Endothelial cell (in vitro differentiated cells): ENCODE measurements at regions not wholly inside any gene's neighbourhood (a gene's known extent, or its start where the extent isn't known, plus 50 kb on each side); places are given as distances from the start of the nearest gene placed in this dataset.

Experiments used
- DNase-seq: peaks from one replicate; pipeline ENCODE4 v3.0.0; 2021; ENCODE audit warnings: low spot score
- H3K27ac Mint-ChIP-seq: one replicate; pipeline ENCODE4 v1.8.0; 2021; ENCODE audit warnings: mixed read lengths, inconsistent platforms; ENCODE audit not compliant: unreplicated experiment
- H3K27me3 Mint-ChIP-seq: one replicate; pipeline ENCODE4 v1.8.0; 2021; ENCODE audit warnings: mild to moderate bottlenecking, moderate library complexity, mixed read lengths, inconsistent platforms; ENCODE audit not compliant: unreplicated experiment
- H3K36me3 Mint-ChIP-seq: one replicate; pipeline ENCODE4 v1.8.0; 2021; ENCODE audit warnings: mild to moderate bottlenecking, low read depth, mixed read lengths, inconsistent platforms; ENCODE audit not compliant: unreplicated experiment
- H3K4me1 Mint-ChIP-seq: one replicate; pipeline ENCODE4 v1.8.0; 2021; ENCODE audit warnings: mild to moderate bottlenecking, mixed read lengths, inconsistent platforms; ENCODE audit not compliant: unreplicated experiment
- H3K4me3 Mint-ChIP-seq: one replicate; pipeline ENCODE4 v1.8.0; 2021; ENCODE audit warnings: mild to moderate bottlenecking, mixed read lengths, inconsistent platforms; ENCODE audit not compliant: unreplicated experiment
- H3K9me3 Mint-ChIP-seq: one replicate; pipeline ENCODE4 v1.8.0; 2021; ENCODE audit warnings: mixed read lengths, inconsistent platforms; ENCODE audit not compliant: unreplicated experiment
- CTCF ChIP-seq: fragments of 200-600 bp; sonication (generic); IDR thresholded peaks from one replicate; pipeline ENCODE4 v1.5.0; 2021; ENCODE audit warnings: antibody characterized with exemption; ENCODE audit not compliant: unreplicated experiment

GRCh38 chr6:168184701-168185100, 105.7 kb upstream of the FRMD1 start:
- H3K36me3 Mint-ChIP-seq, result no peaks in the 10 kb centered on the region
- DNase-seq, result no peak
- peaks cover 4% of the 10 kb centered on the region for H3K27me3 Mint-ChIP-seq
- H3K4me1 Mint-ChIP-seq, result no peaks in the 10 kb centered on the region
- H3K9me3 Mint-ChIP-seq, result no peaks in the 10 kb centered on the region
- TF ChIP-seq CTCF, result no peak
- H3K27ac Mint-ChIP-seq, result no peak overlapping the region
- H3K4me3 Mint-ChIP-seq, result no peak overlapping the region

GRCh38 chr6:168183613-168183970, 104.6 kb upstream of the FRMD1 start:
- no peaks in the 10 kb centered on the region for H3K4me1 Mint-ChIP-seq
- no peak for TF ChIP-seq CTCF
- DNase-seq, result no peak
- H3K27ac Mint-ChIP-seq, result no peak overlapping the region
- no peak overlapping the region for H3K4me3 Mint-ChIP-seq
- no peaks in the 10 kb centered on the region for H3K9me3 Mint-ChIP-seq
- peaks cover 4% of the 10 kb centered on the region for H3K27me3 Mint-ChIP-seq
- H3K36me3 Mint-ChIP-seq, result no peaks in the 10 kb centered on the region

GRCh38 chr6:168182908-168183612, 104.0 kb upstream of the FRMD1 start:
- Mint-ChIP-seq H3K4me1 (no peaks in the 10 kb centered on the region), H3K36me3 (no peaks in the 10 kb centered on the region), H3K4me3 (no peak overlapping the region), H3K27me3 (peaks cover under 1% of the 10 kb centered on the region), H3K9me3 (no peaks in the 10 kb centered on the region), H3K27ac (no peak overlapping the region)
- no peak for TF ChIP-seq CTCF
- no peak for DNase-seq

- Mint-ChIP-seq H3K27me3 (peaks cover 3% of the 10 kb centered on the region), H3K36me3 (no peaks in the 10 kb centered on the region), H3K4me3 (no peak overlapping the region), H3K27ac (no peak overlapping the region), H3K9me3 (no peaks in the 10 kb centered on the region), H3K4me1 (no peaks in the 10 kb centered on the region)
- no peak for DNase-seq
- no peak for TF ChIP-seq CTCF
These were observed 103.4 kb upstream of the FRMD1 start for GRCh38 chr6:168182366-168182765.

- Mint-ChIP-seq H3K4me3 (no peak overlapping the region), H3K27me3 (peaks cover 3% of the 10 kb centered on the region), H3K4me1 (no peaks in the 10 kb centered on the region), H3K36me3 (no peaks in the 10 kb centered on the region), H3K27ac (no peak overlapping the region), H3K9me3 (no peaks in the 10 kb centered on the region)
- no peak for DNase-seq
- TF ChIP-seq CTCF, result no peak
These were observed 102.9 kb upstream of the FRMD1 start for GRCh38 chr6:168181876-168182275.
